Progenitor cell of endocrine pancreas (in vitro differentiated cells): ENCODE measurements at regions not wholly inside any gene's neighbourhood (a gene's known extent, or its start where the extent isn't known, plus 50 kb on each side); places are given as distances from the start of the nearest gene placed in this dataset.

Source experiments
- DNase-seq: peaks from one replicate; pipeline ENCODE4 v3.0.0; 2021; ENCODE audit warnings: low spot score; ENCODE audit not compliant: unreplicated experiment
- H3K27ac Mint-ChIP-seq: 2 replicates; pipeline ENCODE4 v1.8.0; 2021; ENCODE audit warnings: mild to moderate bottlenecking, moderate library complexity, mixed read lengths
- H3K27me3 Mint-ChIP-seq: 2 replicates; pipeline ENCODE4 v1.8.0; 2021; ENCODE audit warnings: mixed read lengths
- H3K36me3 Mint-ChIP-seq: 2 replicates; pipeline ENCODE4 v1.8.0; 2022; ENCODE audit warnings: mixed read lengths; ENCODE audit not compliant: insufficient read depth
- H3K4me1 Mint-ChIP-seq: 2 replicates; pipeline ENCODE4 v1.8.0; 2021; ENCODE audit warnings: low read depth, mixed read lengths
- H3K4me3 Mint-ChIP-seq: 2 replicates; pipeline ENCODE4 v1.8.0; 2021; ENCODE audit warnings: low read depth, mild to moderate bottlenecking, moderate library complexity, mixed read lengths
- H3K9me3 Mint-ChIP-seq: 2 replicates; pipeline ENCODE4 v1.8.0; 2021; ENCODE audit warnings: low read depth, mixed read lengths
- TF ChIP-seq, protein P1 (sequence below): fragments of 200-600 bp; sonication (generic); IDR thresholded peaks from one replicate; pipeline ENCODE4 v1.5.0; 2021; ENCODE audit warnings: antibody characterized with exemption, mild to moderate bottlenecking; ENCODE audit not compliant: unreplicated experiment

DNA sequence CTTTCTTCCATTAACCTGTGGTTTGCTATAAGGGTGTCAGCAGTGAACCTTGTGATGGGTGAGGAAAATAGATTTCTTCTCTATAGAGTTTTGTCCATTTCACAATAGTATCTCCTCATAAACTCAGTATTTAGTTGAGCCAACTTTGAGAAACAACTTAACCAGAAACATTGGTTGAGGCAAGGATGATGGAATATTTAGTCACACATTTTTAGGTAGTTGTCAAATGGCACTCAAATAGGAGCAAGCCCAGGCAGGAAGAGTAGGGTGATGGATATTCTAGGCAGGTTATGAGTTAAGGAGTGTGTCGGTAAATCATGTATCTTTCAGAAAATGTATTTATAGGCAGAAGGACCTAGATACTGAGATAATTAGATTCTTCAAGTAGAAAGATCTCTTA, 1267.6 kb downstream of the SLC16A7 start:
- Mint-ChIP-seq H3K4me1 (no peaks in the 10 kb centered on the region), H3K9me3 (no peaks in the 10 kb centered on the region), H3K27me3 (no peaks in the 10 kb centered on the region), H3K36me3 (no peaks in the 10 kb centered on the region), H3K27ac (no peak overlapping the region), H3K4me3 (no peak overlapping the region)
- no peak for DNase-seq
- TF ChIP-seq, protein P1, sequence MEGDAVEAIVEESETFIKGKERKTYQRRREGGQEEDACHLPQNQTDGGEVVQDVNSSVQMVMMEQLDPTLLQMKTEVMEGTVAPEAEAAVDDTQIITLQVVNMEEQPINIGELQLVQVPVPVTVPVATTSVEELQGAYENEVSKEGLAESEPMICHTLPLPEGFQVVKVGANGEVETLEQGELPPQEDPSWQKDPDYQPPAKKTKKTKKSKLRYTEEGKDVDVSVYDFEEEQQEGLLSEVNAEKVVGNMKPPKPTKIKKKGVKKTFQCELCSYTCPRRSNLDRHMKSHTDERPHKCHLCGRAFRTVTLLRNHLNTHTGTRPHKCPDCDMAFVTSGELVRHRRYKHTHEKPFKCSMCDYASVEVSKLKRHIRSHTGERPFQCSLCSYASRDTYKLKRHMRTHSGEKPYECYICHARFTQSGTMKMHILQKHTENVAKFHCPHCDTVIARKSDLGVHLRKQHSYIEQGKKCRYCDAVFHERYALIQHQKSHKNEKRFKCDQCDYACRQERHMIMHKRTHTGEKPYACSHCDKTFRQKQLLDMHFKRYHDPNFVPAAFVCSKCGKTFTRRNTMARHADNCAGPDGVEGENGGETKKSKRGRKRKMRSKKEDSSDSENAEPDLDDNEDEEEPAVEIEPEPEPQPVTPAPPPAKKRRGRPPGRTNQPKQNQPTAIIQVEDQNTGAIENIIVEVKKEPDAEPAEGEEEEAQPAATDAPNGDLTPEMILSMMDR, result no peak

DNA sequence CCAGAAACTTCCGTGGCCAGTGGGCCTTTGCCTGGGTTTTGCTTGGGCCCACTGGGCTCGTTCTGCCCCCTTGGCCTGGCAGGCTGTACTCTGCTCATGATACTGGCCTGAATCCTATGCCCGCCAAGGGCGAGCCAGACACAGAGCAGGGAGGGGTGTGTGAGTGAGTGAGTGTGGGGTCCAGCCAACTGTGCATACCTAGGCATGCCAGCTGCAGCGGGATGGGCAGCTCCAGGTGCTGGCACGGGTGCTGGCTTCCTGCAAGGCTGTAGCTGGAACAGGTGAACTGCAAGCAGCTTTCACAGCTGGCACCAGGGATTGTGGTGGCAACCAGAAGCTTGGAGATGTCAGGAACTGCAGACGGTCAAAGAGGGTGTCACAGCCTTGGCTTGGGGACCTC, 1276.4 kb downstream of the SLC16A7 start:
- no peaks in the 10 kb centered on the region for H3K36me3 Mint-ChIP-seq
- TF ChIP-seq, protein P1, result no peak
- H3K4me1 Mint-ChIP-seq, result no peaks in the 10 kb centered on the region
- H3K4me3 Mint-ChIP-seq, result no peak overlapping the region
- no peak for DNase-seq
- no peaks in the 10 kb centered on the region for H3K27me3 Mint-ChIP-seq
- no peak overlapping the region for H3K27ac Mint-ChIP-seq
- peaks cover 2% of the 10 kb centered on the region for H3K9me3 Mint-ChIP-seq

DNA sequence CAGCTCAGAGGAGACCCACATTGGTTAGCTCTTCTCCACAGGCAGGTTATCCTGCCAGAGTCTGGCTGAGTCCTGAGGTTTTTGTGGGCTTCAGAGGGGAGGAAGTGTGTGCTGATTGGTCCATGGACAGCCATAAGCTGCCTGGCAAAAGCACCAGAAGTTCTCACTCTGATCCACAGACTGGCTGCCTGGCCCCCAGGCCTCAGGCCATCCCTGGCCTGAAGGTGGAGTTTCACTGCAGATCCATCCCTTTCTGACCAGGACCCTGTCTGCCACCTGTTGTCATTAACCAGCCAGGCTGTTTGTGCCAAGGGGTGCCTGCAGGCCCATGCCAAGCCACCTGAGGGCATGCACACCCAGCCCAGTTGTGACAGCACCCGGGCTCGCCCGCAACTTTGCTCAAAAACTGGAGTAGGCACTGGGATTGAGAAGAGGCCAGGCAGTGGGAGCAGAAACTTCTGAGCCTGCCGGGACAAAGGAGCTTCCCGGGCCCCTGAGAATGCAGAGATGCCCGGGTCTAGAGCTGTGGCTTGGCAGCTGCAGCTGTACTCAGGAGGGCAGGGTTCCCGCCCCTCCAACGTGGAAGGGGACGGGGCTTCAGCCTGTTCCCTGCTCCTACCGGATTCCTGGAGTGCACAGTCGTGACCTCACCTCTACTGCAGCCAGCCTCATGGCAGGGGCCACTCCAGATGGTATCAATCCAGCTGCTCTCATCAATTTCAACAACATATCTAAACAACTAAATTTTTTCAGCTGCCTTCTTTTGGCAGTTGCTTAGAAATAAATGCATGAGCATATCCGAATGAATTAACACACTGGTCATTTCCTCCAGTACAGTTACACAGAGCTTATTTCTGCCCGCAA, 1277.3 kb downstream of the SLC16A7 start:
- Mint-ChIP-seq H3K4me3 (no peak overlapping the region), H3K27ac (no peak overlapping the region), H3K9me3 (peaks cover 2% of the 10 kb centered on the region), H3K4me1 (no peaks in the 10 kb centered on the region), H3K36me3 (no peaks in the 10 kb centered on the region), H3K27me3 (no peaks in the 10 kb centered on the region)
- TF ChIP-seq, protein P1, result no peak
- no peak for DNase-seq

DNA sequence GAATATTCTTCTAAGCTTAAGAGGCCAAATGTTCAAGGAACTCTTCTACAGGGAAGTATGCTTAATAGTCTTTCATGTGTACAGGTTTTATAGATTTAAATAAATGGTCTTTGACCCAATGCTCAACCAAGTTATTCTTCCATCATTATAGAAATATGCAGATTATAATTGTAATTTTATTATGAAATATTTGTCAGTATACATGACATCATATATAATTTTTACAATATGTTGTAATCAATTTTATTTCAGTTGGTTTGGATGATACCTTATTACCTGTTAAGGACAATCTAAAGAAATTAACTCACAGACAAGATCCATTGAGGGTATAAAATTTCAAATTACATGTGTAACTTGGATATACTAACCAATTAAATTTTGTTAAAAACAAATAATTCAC, 1278.3 kb downstream of the SLC16A7 start:
- Mint-ChIP-seq H3K27ac (no peak overlapping the region), H3K9me3 (peaks cover 2% of the 10 kb centered on the region), H3K36me3 (no peaks in the 10 kb centered on the region), H3K27me3 (no peaks in the 10 kb centered on the region), H3K4me1 (no peaks in the 10 kb centered on the region), H3K4me3 (no peak overlapping the region)
- TF ChIP-seq, protein P1, result no peak
- DNase-seq, result no peak

DNA sequence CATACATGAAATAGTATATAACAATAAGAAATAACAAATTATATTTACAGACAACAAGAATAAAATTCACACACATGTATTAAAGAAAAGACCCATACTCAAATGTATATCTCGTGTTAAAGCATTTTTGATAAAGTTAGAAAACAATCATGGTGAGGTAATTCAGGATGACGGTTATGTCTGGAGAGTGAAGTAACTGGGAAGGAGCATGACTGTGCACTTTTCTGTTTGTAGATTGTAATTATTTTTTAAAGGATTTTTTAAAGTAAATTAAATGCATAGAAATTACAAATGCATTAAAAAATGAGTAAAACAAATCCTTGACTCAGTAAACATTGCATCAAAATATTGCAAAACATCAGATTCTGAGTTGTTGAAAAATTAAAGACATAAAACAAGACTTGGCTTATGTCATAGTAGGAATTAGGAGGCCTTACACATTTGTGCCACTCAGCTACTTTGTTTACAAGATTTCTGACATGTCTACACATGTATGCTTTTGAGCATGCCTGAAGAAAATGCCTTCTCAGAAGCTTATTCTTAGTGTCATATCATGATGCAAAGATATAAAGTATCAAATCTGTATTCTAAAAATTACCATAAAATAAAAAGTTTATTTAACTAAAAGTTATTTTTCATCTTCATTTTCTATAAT, 1325.1 kb downstream of the SLC16A7 start:
- Mint-ChIP-seq H3K36me3 (no peaks in the 10 kb centered on the region), H3K4me3 (no peak overlapping the region), H3K4me1 (no peaks in the 10 kb centered on the region), H3K27ac (no peak overlapping the region), H3K27me3 (no peaks in the 10 kb centered on the region), H3K9me3 (no peaks in the 10 kb centered on the region)
- TF ChIP-seq, protein P1, result no peak
- DNase-seq, result no peak
